SK-N-SH treated with all-trans-retinoic acid at 6 μM for 48 hours (cell line): ENCODE measurements at regions not wholly inside any gene's neighbourhood (a gene's known extent, or its start where the extent isn't known, plus 50 kb on each side); places are given as distances from the start of the nearest gene placed in this dataset.

Source experiments
- ZFP30 ChIP-seq: fragments of 450-650 bp; formaldehyde crosslinking; IDR thresholded peaks from 2 replicates; pipeline ENCODE4 v1.5.0; 2022; ENCODE audit warnings: mild to moderate bottlenecking, moderate library complexity
- TF ChIP-seq, protein P1 (sequence below): fragments of 250-450 bp; sonication (Bioruptor Pico); IDR thresholded peaks from 2 replicates; pipeline ENCODE4 v1.5.1; 2020; ENCODE audit warnings: low read depth, mild to moderate bottlenecking, moderate library complexity
- TF ChIP-seq, protein P2 (sequence below): fragments of 250-450 bp; sonication (Bioruptor Pico); IDR thresholded peaks from 2 replicates; pipeline ENCODE4 v1.8.0; 2020; ENCODE audit warnings: mild to moderate bottlenecking, moderate library complexity, borderline replicate concordance

DNA sequence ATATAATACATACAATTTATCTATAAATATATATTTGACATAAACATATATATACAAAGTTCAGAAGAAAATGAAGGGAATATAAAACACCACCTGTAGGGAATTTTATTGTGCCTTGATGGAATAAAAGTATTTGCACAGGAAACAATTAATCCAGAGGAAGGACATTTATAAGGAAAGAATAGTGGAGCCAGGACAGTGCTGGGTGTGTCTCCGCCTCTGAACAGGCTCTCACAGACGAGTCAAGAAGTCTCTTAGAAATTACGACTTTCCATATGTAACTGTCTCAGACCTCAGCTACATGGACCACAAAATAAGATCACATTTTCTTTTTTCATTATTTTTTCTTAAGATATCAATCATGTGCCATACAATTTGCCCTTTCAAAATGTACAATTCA, 93.9 kb downstream of the TMEM114 start:
- TF ChIP-seq, protein P1, sequence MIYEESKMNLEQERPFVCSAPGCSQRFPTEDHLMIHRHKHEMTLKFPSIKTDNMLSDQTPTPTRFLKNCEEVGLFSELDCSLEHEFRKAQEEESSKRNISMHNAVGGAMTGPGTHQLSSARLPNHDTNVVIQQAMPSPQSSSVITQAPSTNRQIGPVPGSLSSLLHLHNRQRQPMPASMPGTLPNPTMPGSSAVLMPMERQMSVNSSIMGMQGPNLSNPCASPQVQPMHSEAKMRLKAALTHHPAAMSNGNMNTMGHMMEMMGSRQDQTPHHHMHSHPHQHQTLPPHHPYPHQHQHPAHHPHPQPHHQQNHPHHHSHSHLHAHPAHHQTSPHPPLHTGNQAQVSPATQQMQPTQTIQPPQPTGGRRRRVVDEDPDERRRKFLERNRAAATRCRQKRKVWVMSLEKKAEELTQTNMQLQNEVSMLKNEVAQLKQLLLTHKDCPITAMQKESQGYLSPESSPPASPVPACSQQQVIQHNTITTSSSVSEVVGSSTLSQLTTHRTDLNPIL (CRISPR knock-in tag): no peak
- TF ChIP-seq, protein P2, sequence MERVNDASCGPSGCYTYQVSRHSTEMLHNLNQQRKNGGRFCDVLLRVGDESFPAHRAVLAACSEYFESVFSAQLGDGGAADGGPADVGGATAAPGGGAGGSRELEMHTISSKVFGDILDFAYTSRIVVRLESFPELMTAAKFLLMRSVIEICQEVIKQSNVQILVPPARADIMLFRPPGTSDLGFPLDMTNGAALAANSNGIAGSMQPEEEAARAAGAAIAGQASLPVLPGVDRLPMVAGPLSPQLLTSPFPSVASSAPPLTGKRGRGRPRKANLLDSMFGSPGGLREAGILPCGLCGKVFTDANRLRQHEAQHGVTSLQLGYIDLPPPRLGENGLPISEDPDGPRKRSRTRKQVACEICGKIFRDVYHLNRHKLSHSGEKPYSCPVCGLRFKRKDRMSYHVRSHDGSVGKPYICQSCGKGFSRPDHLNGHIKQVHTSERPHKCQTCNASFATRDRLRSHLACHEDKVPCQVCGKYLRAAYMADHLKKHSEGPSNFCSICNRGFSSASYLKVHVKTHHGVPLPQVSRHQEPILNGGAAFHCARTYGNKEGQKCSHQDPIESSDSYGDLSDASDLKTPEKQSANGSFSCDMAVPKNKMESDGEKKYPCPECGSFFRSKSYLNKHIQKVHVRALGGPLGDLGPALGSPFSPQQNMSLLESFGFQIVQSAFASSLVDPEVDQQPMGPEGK: no peak
- no peak for TF ChIP-seq ZFP30
